DND-41 (cell line): ENCODE measurements at regions not wholly inside any gene's neighbourhood (a gene's known extent, or its start where the extent isn't known, plus 50 kb on each side); places are given as distances from the start of the nearest gene placed in this dataset.

Experiments
- ATAC-seq: fragments of 200-7000 bp; cut with Tn5 transposase; 3 replicates; pipeline ENCODE4 v1.9.1; 2021; ENCODE audit warnings: low read depth; ENCODE audit not compliant: insufficient read depth
- DNase-seq: peaks from one replicate; pipeline ENCODE4 v3.0.0-alpha.2; 2020
- H2AFZ ChIP-seq: 2 replicates; pipeline ENCODE4 v1.6.0; 2012; ENCODE audit warnings: low read depth, low read length
- H3K27ac ChIP-seq: 2 replicates; pipeline ENCODE4 v1.5.1; 2012; ENCODE audit warnings: low read length, inconsistent platforms
- H3K27me3 ChIP-seq: fragments of 200-600 bp; sonication (generic); 2 replicates; pipeline ENCODE4 v1.6.0; 2012; ENCODE audit warnings: low read length, mild to moderate bottlenecking, inconsistent platforms; ENCODE audit not compliant: insufficient read depth, poor library complexity
- H3K36me3 ChIP-seq: 2 replicates; pipeline ENCODE4 v1.5.1; 2012; ENCODE audit warnings: low read length, inconsistent platforms; ENCODE audit not compliant: insufficient read depth
- H3K4me1 ChIP-seq: 2 replicates; pipeline ENCODE4 v1.5.1; 2012; ENCODE audit warnings: mild to moderate bottlenecking, low read length; ENCODE audit not compliant: insufficient read depth
- H3K4me2 ChIP-seq: 2 replicates; pipeline ENCODE4 v1.6.0; 2012; ENCODE audit warnings: mild to moderate bottlenecking, moderate library complexity, low read length, inconsistent platforms; ENCODE audit not compliant: insufficient read depth
- H3K4me3 ChIP-seq, 2 experiments: fragments of 200-600 bp in 1 of 2; shearing (Covaris generic) in 1 of 2; 2 replicates each; pipeline ENCODE4 v1.5.1; 2012 to 2016; ENCODE audit warnings: inconsistent platforms in 2 of 2, low read length in 2 of 2, mild to moderate bottlenecking in 2 of 2, low read depth in 1 of 2, moderate library complexity in 1 of 2
- H3K79me2 ChIP-seq: 2 replicates; pipeline ENCODE4 v1.6.0; 2012; ENCODE audit warnings: low read length, inconsistent platforms; ENCODE audit not compliant: insufficient read depth
- H3K9ac ChIP-seq: 2 replicates; pipeline ENCODE4 v1.6.0; 2012; ENCODE audit warnings: low read depth, mild to moderate bottlenecking, inconsistent platforms, low read length, moderate library complexity
- H3K9me3 ChIP-seq: 2 replicates; pipeline ENCODE4 v1.5.1; 2012; ENCODE audit warnings: low read length, moderate library complexity, mild to moderate bottlenecking, inconsistent platforms; ENCODE audit not compliant: insufficient read depth, severe bottlenecking
- H4K20me1 ChIP-seq: 2 replicates; pipeline ENCODE4 v1.6.0; 2012; ENCODE audit warnings: low read length; ENCODE audit not compliant: insufficient read depth
- EZH2 ChIP-seq: IDR thresholded peaks from 3 replicates; pipeline ENCODE4 v1.6.1; 2012; ENCODE audit warnings: borderline replicate concordance, low read depth, mild to moderate bottlenecking, moderate library complexity, low read length, inconsistent platforms; ENCODE audit not compliant: severe bottlenecking
- TF ChIP-seq, protein P1 (sequence below): IDR thresholded peaks from 2 replicates; pipeline ENCODE4 v1.5.1; 2012; ENCODE audit warnings: borderline replicate concordance, low read length, moderate library complexity, mild to moderate bottlenecking; ENCODE audit not compliant: poor library complexity, severe bottlenecking; ENCODE audit errors: extremely low read depth

DNA sequence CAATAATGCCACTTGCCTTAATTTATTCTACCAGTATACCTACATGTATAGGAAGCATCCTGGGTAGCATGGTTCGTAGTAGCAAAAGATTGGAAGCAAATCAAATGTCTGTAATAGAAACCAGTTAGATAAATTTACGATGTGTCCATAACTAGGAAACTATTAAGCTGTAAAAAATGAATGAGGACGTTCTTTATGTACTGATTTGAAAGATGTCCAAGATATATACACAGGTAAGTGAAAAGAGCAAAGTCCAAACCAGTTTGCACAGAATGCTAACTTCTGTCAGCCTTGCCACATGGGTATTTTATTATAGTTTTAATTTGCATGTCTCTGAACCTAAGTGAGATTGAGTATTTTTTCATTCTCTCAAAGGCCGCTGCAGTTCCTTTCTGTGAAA, 251.8 kb upstream of the IRF2BP2 start:
- H3K36me3 ChIP-seq: no peaks in the 10 kb centered on the region
- no peak overlapping the region for H3K27ac ChIP-seq
- H3K9me3 ChIP-seq: no peaks in the 10 kb centered on the region
- H3K4me2 ChIP-seq: no peak overlapping the region
- H3K4me1 ChIP-seq: no peaks in the 10 kb centered on the region
- DNase-seq: no peak
- H3K4me3 ChIP-seq: no peak overlapping the region
- no peak for ATAC-seq
- TF ChIP-seq, protein P1, sequence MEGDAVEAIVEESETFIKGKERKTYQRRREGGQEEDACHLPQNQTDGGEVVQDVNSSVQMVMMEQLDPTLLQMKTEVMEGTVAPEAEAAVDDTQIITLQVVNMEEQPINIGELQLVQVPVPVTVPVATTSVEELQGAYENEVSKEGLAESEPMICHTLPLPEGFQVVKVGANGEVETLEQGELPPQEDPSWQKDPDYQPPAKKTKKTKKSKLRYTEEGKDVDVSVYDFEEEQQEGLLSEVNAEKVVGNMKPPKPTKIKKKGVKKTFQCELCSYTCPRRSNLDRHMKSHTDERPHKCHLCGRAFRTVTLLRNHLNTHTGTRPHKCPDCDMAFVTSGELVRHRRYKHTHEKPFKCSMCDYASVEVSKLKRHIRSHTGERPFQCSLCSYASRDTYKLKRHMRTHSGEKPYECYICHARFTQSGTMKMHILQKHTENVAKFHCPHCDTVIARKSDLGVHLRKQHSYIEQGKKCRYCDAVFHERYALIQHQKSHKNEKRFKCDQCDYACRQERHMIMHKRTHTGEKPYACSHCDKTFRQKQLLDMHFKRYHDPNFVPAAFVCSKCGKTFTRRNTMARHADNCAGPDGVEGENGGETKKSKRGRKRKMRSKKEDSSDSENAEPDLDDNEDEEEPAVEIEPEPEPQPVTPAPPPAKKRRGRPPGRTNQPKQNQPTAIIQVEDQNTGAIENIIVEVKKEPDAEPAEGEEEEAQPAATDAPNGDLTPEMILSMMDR: no peak
- no peak for TF ChIP-seq EZH2
- H3K27me3 ChIP-seq: no peaks in the 10 kb centered on the region
- H2AFZ ChIP-seq: no peak overlapping the region
- no peak overlapping the region for H3K9ac ChIP-seq
- H3K79me2 ChIP-seq: no peaks in the 10 kb centered on the region
- no peaks in the 10 kb centered on the region for H4K20me1 ChIP-seq

DNA sequence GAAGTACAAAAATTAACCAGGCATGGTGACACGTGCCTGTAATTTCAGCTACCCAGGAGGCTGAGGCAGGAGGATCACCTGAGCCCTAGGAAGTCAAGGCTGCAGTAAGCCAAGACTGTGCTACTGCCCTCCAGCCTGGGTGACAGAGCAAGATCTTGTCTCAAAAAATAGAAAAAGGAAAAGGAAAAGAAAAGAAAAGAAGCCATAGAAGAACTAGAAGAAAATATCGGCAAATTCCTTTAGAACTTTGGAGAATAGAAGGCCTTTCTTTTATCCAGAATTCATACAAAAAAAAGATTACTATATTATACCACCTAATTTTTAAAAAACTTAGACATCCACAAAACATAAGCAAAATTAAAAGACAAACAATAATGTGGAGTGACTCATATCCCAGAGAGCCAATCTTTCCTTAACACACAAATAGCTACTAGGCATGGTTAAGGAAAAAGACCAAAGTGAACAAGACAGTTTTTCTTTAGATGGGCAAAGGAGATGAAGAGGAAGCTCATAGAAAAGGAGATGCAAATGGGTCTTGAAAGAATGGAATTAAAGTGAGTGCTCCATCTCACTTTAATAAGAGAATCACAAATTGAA, 251.1 kb upstream of the IRF2BP2 start:
- H2AFZ ChIP-seq: no peak overlapping the region
- H3K79me2 ChIP-seq: no peaks in the 10 kb centered on the region
- H3K4me3 ChIP-seq: no peak overlapping the region
- TF ChIP-seq, protein P1: no peak
- TF ChIP-seq EZH2: no peak
- no peaks in the 10 kb centered on the region for H4K20me1 ChIP-seq
- no peak overlapping the region for H3K4me2 ChIP-seq
- no peaks in the 10 kb centered on the region for H3K27me3 ChIP-seq
- H3K9ac ChIP-seq: no peak overlapping the region
- no peaks in the 10 kb centered on the region for H3K9me3 ChIP-seq
- H3K27ac ChIP-seq: no peak overlapping the region
- ATAC-seq (no peak), DNase-seq (no peak)
- no peaks in the 10 kb centered on the region for H3K4me1 ChIP-seq
- H3K36me3 ChIP-seq: no peaks in the 10 kb centered on the region

DNA sequence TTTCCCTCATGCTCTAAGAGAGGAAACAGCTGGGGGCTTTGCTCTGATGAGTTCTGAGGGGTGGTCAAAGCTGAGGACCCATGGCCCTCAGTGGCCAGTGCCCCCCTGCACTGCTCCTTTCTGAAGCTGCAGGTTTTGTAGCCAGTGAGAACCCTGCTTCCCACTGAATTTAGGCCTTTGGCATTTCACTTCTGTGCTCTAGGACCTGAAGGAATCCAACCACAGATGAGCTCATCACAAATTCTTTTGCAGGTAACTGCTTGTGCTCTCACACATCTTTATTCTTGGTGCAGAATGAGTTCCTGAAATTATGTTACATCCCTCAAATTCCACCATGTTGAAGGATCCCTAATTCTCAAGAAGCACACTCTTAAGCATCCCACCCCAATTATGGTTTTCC, 248.7 kb upstream of the IRF2BP2 start:
- DNase-seq (no peak), ATAC-seq (no peak)
- Histone ChIP-seq H3K79me2 (no peaks in the 10 kb centered on the region), H3K36me3 (no peaks in the 10 kb centered on the region), H2AFZ (no peak overlapping the region), H3K4me2 (no peak overlapping the region), H3K4me1 (no peaks in the 10 kb centered on the region), H3K4me3 (no peak overlapping the region), H3K9ac (no peak overlapping the region), H3K27ac (no peak overlapping the region), H3K27me3 (no peaks in the 10 kb centered on the region), H4K20me1 (no peaks in the 10 kb centered on the region), H3K9me3 (no peaks in the 10 kb centered on the region)
- TF ChIP-seq, protein P1: no peak
- no peak for TF ChIP-seq EZH2

DNA sequence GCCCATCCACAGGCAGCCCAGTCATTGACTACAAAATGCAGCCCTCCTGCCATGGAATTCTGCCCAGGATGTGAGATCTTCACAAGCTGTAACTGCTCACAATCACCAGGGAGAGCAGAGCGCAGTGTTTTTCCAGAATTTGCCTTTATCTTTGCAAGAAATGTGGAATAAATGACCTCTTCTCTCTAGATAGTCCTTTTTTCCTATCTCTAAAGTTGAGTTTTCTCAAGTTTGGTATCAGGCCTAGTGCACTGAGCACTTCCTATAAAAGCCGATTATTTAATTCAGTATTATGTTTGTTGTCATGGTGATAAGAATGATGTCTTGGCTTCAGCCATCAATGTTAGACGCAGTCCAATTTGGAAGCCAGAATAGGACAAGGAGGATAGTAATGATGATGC, 246.9 kb upstream of the IRF2BP2 start:
- ATAC-seq (no peak), DNase-seq (no peak)
- no peaks in the 10 kb centered on the region for H3K9me3 ChIP-seq
- H3K27ac ChIP-seq: no peak overlapping the region
- H3K79me2 ChIP-seq: no peaks in the 10 kb centered on the region
- peaks cover under 1% of the 10 kb centered on the region; the same call in 1 of the 2 replicates for H3K4me1 ChIP-seq
- H4K20me1 ChIP-seq: no peaks in the 10 kb centered on the region
- H3K27me3 ChIP-seq: no peaks in the 10 kb centered on the region
- no peak for TF ChIP-seq EZH2
- TF ChIP-seq, protein P1: no peak
- no peak overlapping the region for H3K4me3 ChIP-seq
- no peak overlapping the region for H2AFZ ChIP-seq
- no peak overlapping the region for H3K9ac ChIP-seq
- H3K4me2 ChIP-seq: no peak overlapping the region
- H3K36me3 ChIP-seq: no peaks in the 10 kb centered on the region
